HG03378 (cell line): ENCODE measurements at regions not wholly inside any gene's neighbourhood (a gene's known extent, or its start where the extent isn't known, plus 50 kb on each side); places are given as distances from the start of the nearest gene placed in this dataset.

Experiments
- ATAC-seq: cut with Tn5 transposase; IDR thresholded peaks from one replicate; pipeline ENCODE4 v1.9.1; 2021; ENCODE audit warnings: mild to moderate bottlenecking, moderate library complexity; ENCODE audit not compliant: unreplicated experiment

GRCh38 chr7:93016681-93017381 lies 100.9 kb downstream of the SAMD9 start:
- no peak for ATAC-seq

- ATAC-seq, result no peak
Observed at GRCh38 chr7:93015779-93016481, 101.8 kb downstream of the SAMD9 start.

GRCh38 chr7:93015101-93015778 lies 102.5 kb downstream of the SAMD9 start:
- no peak for ATAC-seq

DNA sequence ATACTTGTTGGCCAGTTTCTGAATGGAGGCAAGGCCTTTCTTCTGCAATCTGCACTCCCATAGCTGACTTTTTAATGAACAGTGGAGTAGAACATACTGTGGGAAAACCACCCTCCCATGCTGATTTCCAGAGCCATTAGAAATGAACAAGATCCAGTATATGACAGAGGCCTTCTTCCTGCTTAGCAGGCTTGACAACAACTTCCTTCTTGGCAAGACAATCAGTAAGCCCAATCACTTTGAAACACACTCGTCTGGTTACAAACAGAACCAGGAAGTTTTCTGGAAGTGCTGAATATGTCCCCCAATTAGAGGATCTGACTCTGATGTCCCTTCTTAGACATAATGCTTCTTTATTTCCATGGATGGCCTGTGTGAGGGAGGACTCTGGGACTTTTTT lies 103.4 kb downstream of the SAMD9 start:
- no peak for ATAC-seq

DNA sequence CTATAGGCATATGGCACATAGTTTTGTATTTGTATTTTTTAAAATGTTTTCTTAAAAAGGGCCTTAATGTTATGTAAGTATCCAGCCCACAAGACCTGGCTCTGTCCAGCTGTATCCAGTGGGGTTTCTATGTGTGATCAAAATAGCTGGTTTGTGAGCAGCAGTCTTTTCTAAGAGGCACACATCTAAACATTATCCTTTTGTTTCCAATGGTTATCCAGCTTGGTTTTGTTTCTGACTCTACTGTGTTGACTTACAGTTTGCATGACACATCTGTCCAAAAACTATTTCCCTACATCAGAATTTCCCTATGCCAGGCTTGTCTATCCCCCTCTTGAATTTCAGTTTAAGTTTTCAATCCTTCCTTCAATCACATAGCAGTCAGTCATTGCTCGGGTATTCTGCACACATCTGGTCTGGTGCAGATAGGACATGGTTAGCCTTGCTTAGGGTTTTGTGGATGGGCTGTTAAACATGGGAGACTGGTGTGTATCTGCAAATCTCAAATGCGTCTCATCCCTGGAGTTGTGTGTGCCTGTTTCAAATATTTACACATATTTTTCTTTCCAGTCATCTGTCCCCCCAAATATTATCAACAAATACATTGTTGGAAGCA lies 104.2 kb downstream of the SAMD9 start:
- ATAC-seq, result no peak

DNA sequence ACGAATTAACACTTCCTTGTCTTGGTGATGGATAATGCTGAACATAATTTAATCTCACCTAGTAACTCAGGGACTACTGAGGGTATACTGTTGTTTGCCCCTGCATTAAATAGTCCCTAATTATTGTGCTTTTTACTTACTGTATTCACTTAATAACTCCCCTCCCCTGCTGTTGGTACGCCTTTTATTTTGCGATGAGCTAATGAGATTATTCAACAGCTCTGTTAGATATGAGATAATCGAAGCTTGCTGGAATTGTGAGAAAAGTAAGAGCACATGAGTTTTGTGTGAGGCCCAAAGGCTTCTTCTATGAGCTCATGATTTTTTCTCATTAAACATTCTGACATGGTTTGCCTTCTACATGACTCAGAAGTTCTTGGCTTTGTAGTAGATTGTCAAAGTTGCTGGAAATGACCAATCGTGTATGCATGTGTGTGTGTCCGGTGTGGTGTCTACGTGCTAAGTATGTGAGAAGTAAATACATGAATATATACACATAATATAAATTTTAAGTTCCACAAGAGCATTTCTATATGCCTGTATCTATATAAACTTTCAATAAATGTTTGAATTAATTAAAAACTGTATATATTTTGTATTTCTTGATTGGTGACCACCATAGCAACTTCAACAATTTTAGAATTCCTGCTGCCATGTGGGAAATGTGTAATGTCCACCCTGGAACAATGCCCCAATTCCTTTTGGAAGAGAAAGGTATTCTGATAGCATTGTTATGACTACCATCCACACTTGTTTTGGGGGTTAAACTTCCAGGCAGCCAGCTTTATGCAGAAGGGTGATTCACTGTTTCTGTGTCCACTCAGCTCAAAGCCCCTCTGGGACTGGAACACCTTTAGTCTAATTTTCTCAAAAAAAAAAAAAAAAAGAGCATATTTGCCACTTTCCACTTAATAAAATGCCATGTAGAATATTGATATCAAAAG lies 106.2 kb downstream of the SAMD9 start:
- ATAC-seq, result no peak

- no peak for ATAC-seq
Observed at GRCh38 chr7:93008833-93009232, 108.9 kb downstream of the SAMD9 start.

GRCh38 chr7:93006480-93007095 lies 111.2 kb downstream of the SAMD9 start:
- no peak for ATAC-seq

DNA sequence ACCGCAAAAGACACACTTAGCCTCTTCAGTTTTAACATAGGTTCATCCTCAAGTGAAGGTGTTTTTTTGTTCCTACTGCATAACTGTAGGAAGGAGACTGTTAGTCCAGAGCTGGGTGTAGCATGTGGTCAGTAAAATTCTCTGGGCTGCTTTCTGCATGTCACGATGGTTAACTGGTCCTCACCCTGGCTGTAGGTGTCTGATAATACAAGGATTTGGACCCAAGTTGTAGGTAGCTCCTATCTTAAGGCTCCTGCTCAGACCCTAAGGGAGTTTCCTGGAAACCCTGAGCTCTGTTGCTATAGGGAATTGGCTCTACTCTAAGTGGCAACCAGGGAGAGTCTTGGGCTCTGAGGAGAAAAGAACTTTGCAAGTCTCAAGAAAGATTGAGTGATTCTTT lies 112.9 kb downstream of the SAMD9 start:
- ATAC-seq, result no peak

DNA sequence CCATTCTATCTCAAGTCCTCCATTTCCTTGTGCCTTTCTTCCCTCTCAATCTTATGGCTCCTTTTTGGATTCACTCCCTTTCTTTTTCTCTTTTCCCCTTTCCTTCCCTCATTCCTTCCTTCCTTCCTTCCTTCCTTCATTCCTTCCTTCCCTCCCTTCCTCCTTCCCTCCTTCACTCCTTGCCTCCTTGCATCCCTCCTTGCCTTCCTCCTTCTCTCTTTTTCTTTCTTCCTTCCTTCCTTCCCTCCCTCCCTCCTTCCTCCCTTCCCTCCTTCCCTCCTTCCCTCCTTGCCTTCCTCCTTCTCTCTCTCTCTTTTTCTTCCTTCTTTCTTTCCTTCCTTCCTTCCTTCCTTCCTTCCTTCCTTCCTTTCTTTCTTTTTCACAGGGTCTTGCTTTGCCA lies 120.1 kb downstream of the SAMD9 start:
- no peak for ATAC-seq

DNA sequence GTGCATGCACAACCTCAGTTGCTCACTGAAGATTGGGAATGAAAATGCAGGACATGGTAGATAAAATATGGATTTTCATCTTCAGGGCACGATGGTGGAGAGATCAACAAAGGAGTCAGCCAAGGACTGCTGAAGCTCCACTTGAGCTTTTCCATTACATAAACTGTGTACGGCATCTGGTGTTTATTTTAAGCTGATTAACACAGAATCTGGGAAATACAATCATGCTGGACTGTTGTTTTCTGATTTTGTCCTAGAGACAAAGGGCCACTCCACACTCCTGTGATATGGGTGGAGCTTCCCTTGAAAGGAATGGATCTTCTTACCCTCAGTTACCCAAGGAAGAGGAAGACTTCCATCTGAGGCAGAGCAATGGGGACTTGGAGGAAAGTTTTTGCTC lies 120.6 kb downstream of the SAMD9 start:
- ATAC-seq, result no peak

GRCh38 chr7:92994901-92995300 lies 122.9 kb downstream of the SAMD9 start:
- no peak for ATAC-seq

- ATAC-seq, result no peak
Observed at GRCh38 chr7:92992932-92993331, 124.8 kb downstream of the SAMD9 start.

DNA sequence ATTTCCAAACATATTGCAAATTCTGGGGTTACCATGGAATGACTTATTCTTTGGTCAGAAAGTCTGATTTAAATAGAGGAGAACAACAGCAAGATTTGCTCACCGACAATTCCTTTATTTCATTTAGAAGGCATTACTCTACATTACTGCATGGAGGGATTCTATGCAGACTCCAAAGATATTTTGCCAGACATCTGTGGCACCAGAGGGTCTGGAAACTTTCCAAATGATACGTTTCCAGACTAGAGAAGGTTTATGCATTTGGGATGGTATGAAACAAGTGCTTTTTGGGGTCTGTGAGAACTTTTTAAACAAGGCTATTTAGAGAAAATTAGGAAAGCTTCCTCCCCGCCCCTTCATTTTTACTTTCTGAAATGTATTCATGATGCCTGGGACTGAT lies 125.3 kb downstream of the SAMD9 start:
- no peak for ATAC-seq

- ATAC-seq, result no peak
Observed at GRCh38 chr7:92991190-92991589, 126.6 kb downstream of the SAMD9 start.

DNA sequence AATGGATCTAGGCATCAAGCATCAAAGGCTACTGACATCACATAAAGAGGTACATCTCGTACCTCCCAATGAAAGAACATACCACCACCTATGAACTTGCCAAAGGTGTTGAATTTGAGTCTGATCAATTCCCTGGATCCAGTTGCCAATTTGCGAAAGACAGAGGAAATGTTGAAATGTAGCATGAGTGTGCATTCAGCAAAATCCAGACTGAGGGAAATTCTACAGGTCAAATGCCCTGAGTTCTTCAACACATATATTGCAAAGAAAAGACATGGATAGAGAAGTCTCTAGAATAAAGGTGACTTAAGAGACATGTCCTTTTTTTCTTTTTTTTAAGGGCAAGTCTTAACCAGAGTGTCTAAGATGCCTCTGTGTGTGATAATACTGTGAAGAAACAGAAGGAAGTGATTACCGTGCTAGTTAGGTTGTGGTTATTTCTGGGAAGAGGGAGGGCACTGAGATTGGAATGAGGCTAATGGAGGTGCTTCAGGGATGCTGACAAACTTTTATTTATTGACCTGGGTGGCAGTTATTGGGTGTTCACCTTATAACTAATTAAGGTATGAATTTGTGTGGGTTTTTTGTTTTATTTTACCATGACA lies 128.7 kb downstream of the SAMD9 start:
- ATAC-seq, result no peak

- ATAC-seq, result no peak
Observed at GRCh38 chr7:92988051-92988450, 129.7 kb downstream of the SAMD9 start.

GRCh38 chr7:92987538-92987937 lies 130.2 kb downstream of the SAMD9 start:
- ATAC-seq, result no peak

- ATAC-seq, result no peak
Observed at GRCh38 chr7:92987095-92987494, 130.7 kb downstream of the SAMD9 start.

DNA sequence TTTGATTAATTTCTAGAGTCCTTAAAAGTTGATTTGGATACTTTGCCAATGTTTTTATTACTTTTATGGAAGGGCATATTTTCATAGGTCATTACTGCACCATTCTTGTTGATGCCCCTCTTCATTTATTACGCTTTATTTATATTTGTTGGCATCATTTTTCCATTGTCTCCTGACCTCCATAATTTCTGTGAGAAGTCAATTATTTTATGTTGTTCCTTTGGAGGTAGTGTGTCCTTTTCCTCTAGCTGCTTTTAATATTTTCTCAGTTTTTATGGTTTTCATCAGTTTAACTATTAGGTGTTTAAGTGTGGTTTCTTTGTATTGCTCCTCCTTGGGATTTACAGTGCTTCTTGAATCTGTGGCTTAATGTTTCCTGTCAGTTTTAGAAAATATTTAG lies 134.9 kb downstream of the SAMD9 start:
- no peak for ATAC-seq
